C4-2B (cell line): ENCODE measurements at regions not wholly inside any gene's neighbourhood (a gene's known extent, or its start where the extent isn't known, plus 50 kb on each side); places are given as distances from the start of the nearest gene placed in this dataset.

Experiments
- H3K27ac ChIP-seq: fragments of 450-650 bp; 2 replicates; pipeline ENCODE4 v1.5.1; 2017
- CTCF ChIP-seq: fragments of 450-650 bp; conservative IDR thresholded peaks from 2 replicates; pipeline ENCODE4 v1.5.1; 2017; ENCODE audit warnings: mild to moderate bottlenecking
- ZFX ChIP-seq: fragments of 450-650 bp; IDR thresholded peaks from 2 replicates; pipeline ENCODE4 v1.6.1; 2017

- H3K27ac ChIP-seq = no peak overlapping the region
- TF ChIP-seq CTCF (no peak), ZFX (no peak)
These were observed 747.1 kb upstream of the ADGRB3 start for GRCh38 chr6:67887747-67888545.

GRCh38 chr6:67887419-67887746 lies 747.7 kb upstream of the ADGRB3 start:
- H3K27ac ChIP-seq = no peak overlapping the region
- no peak for TF ChIP-seq ZFX
- TF ChIP-seq CTCF = no peak

GRCh38 chr6:67886840-67887292 lies 748.2 kb upstream of the ADGRB3 start:
- TF ChIP-seq ZFX = no peak

GRCh38 chr6:67886036-67886707 lies 748.9 kb upstream of the ADGRB3 start:
- no peak overlapping the region for H3K27ac ChIP-seq
- no peak for TF ChIP-seq ZFX
- no peak for TF ChIP-seq CTCF

More at GRCh38 chr6:67886840-67887292, 748.2 kb upstream of the ADGRB3 start:
- H3K27ac ChIP-seq = no peak overlapping the region

- TF ChIP-seq CTCF (no peak), ZFX (no peak)
- H3K27ac ChIP-seq = no peak overlapping the region
These were observed 749.7 kb upstream of the ADGRB3 start for GRCh38 chr6:67885081-67886033.

GRCh38 chr6:67884442-67884841 lies 750.6 kb upstream of the ADGRB3 start:
- H3K27ac ChIP-seq = no peak overlapping the region
- TF ChIP-seq CTCF (no peak), ZFX (no peak)

- TF ChIP-seq CTCF = no peak
- no peak for TF ChIP-seq ZFX
- no peak overlapping the region for H3K27ac ChIP-seq
These were observed 751.3 kb upstream of the ADGRB3 start for GRCh38 chr6:67883500-67884366.
